PC-3 (cell line): ENCODE measurements at regions not wholly inside any gene's neighbourhood (a gene's known extent, or its start where the extent isn't known, plus 50 kb on each side); places are given as distances from the start of the nearest gene placed in this dataset.

ENCODE experiments used
- ATAC-seq: fragments of 200-7000 bp; cut with Tn5 transposase; 2 replicates; pipeline ENCODE4 v1.9.1; 2020; ENCODE audit warnings: mild to moderate bottlenecking, moderate library complexity
- BruUV-seq: library from RNA; stranded (reverse); fragments of 400-500 nt; replicated peaks from 2 replicates; lab custom pipeline; 2021; lab: Mats Ljungman, UMichigan
- CTCF ChIA-PET: fragments of 300-600 bp; sonication (Branson Sonifier 250); formaldehyde crosslinking; loops from one replicate; lab custom pipeline; 2022; ENCODE audit warnings: antibody characterized with exemption; lab: Charles Lee
- POLR2A ChIA-PET: fragments of 300-600 bp; sonication (Branson Sonifier 250); formaldehyde crosslinking; loops from one replicate; lab custom pipeline; 2022; ENCODE audit warnings: antibody characterized with exemption; ENCODE audit not compliant: unreplicated experiment; lab: Charles Lee
- DNase-seq: peaks from one replicate; pipeline ENCODE4 v3.0.0-alpha.2; 2015
- H2AFZ ChIP-seq: fragments of 300-600 bp; sonication (generic); 2 replicates; pipeline ENCODE4 v1.6.0; 2016; ENCODE audit warnings: antibody characterized with exemption, low read length
- H3F3A ChIP-seq: fragments of 300-600 bp; sonication (generic); one replicate; pipeline ENCODE4 v1.6.0; 2017; ENCODE audit warnings: antibody characterized with exemption, low read length, control low read depth, mild to moderate bottlenecking; ENCODE audit not compliant: unreplicated experiment
- H3K27ac ChIP-seq: fragments of 300-600 bp; sonication (generic); 2 replicates; pipeline ENCODE4 v1.5.1; 2016; ENCODE audit warnings: mild to moderate bottlenecking, low read length
- H3K27me3 ChIP-seq: fragments of 300-600 bp; sonication (generic); 2 replicates; pipeline ENCODE4 v1.6.1; 2016; ENCODE audit warnings: low read length, mixed read lengths
- H3K36me3 ChIP-seq: fragments of 300-600 bp; sonication (generic); 2 replicates; pipeline ENCODE4 v1.6.1; 2016; ENCODE audit warnings: low read depth, mixed run types, low read length, mixed read lengths
- H3K4me1 ChIP-seq: fragments of 300-600 bp; sonication (generic); 2 replicates; pipeline ENCODE4 v1.5.1; 2016; ENCODE audit warnings: low read length; ENCODE audit not compliant: insufficient read depth
- H3K4me2 ChIP-seq: fragments of 300-600 bp; sonication (generic); 2 replicates; pipeline ENCODE4 v1.6.0; 2016; ENCODE audit warnings: low read length
- H3K4me3 ChIP-seq: fragments of 300-600 bp; sonication (generic); 2 replicates; pipeline ENCODE4 v1.5.1; 2016; ENCODE audit warnings: mild to moderate bottlenecking, low read length, mixed read lengths
- H3K79me2 ChIP-seq: fragments of 300-600 bp; sonication (generic); 2 replicates; pipeline ENCODE4 v1.6.1; 2017; ENCODE audit warnings: low read length, mixed read lengths
- H3K9ac ChIP-seq: fragments of 300-600 bp; sonication (generic); 2 replicates; pipeline ENCODE4 v1.6.0; 2016; ENCODE audit warnings: mild to moderate bottlenecking, low read length
- H3K9me2 ChIP-seq: fragments of 300-600 bp; sonication (generic); replicated peaks from 2 replicates; pipeline ENCODE4 v1.6.1; 2016; ENCODE audit warnings: mixed run types, low read length, mixed read lengths
- H3K9me3 ChIP-seq: fragments of 300-600 bp; sonication (generic); 2 replicates; pipeline ENCODE4 v1.6.1; 2016; ENCODE audit warnings: low read length, mixed read lengths
- H4K20me1 ChIP-seq: fragments of 300-600 bp; sonication (generic); 2 replicates; pipeline ENCODE4 v1.6.1; 2016; ENCODE audit warnings: low read length, mixed read lengths
- CTCF ChIP-seq: fragments of 300-600 bp; sonication (generic); conservative IDR thresholded peaks from 2 replicates; pipeline ENCODE4 v1.5.1; 2017; ENCODE audit warnings: antibody characterized with exemption, low read depth, mild to moderate bottlenecking, low read length
- EZH2 ChIP-seq: fragments of 300-600 bp; sonication (generic); IDR thresholded peaks from one replicate; pipeline ENCODE4 v1.6.1; 2017; ENCODE audit warnings: antibody characterized with exemption, mild to moderate bottlenecking, low read length; ENCODE audit not compliant: unreplicated experiment
- EZH2phosphoT487 ChIP-seq: fragments of 300-600 bp; sonication (generic); IDR thresholded peaks from 2 replicates; pipeline ENCODE4 v1.6.1; 2018; ENCODE audit warnings: mild to moderate bottlenecking, antibody characterized with exemption, low read length, borderline replicate concordance
- intact Hi-C: fragments of 100-400 bp; cut with micrococcal nuclease; formaldehyde crosslinking; loops from 2 replicates; pipeline ENCODE4 v1.9.0; 2023

- Histone ChIP-seq H3K9ac (no peak overlapping the region), H3K9me2 (no peaks in the 10 kb centered on the region), H3K4me2 (no peak overlapping the region), H2AFZ (no peak overlapping the region), H3K27me3 (no peaks in the 10 kb centered on the region), H3K9me3 (no peaks in the 10 kb centered on the region), H3K4me1 (no peaks in the 10 kb centered on the region), H3F3A (no peaks in the 10 kb centered on the region), H3K79me2 (no peaks in the 10 kb centered on the region), H3K27ac (no peak overlapping the region), H4K20me1 (no peaks in the 10 kb centered on the region), H3K4me3 (no peak overlapping the region), H3K36me3 (no peaks in the 10 kb centered on the region)
- no TSS peak for BruUV-seq
- ChIA-PET CTCF (no interaction called here), POLR2A (no interaction called here)
- intact Hi-C loops: no loop called here
- no peak for DNase-seq
- ATAC-seq: no peak
- TF ChIP-seq CTCF (no peak), EZH2phosphoT487 (no peak), EZH2 (no peak)
Measured at GRCh38 chr4:120218981-120219380, 152.3 kb upstream of the MAD2L1 start.

DNA sequence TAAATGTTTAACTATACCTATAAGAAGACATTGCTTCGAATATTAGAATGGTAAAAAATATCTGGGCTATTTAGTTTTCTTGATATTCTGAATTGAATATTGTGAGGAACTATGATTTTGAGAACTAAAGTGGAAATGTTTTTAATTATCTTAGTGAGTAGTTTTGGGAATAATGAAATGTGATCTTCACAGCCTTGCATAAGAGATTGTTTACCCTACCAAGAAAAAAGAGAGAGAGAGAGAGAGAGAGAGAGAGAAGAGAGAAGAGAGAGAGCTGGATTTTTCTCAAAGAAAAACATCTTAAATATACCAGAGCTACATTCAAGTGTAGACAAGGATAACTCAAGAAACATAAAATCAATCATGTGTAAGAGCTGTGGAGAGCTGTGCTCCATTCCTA lies 148.7 kb upstream of the MAD2L1 start:
- TF ChIP-seq CTCF: no peak
- no peak for TF ChIP-seq EZH2phosphoT487
- TF ChIP-seq EZH2: no peak
- POLR2A ChIA-PET: no interaction called here
- H3K27me3 ChIP-seq: no peaks in the 10 kb centered on the region

DNA sequence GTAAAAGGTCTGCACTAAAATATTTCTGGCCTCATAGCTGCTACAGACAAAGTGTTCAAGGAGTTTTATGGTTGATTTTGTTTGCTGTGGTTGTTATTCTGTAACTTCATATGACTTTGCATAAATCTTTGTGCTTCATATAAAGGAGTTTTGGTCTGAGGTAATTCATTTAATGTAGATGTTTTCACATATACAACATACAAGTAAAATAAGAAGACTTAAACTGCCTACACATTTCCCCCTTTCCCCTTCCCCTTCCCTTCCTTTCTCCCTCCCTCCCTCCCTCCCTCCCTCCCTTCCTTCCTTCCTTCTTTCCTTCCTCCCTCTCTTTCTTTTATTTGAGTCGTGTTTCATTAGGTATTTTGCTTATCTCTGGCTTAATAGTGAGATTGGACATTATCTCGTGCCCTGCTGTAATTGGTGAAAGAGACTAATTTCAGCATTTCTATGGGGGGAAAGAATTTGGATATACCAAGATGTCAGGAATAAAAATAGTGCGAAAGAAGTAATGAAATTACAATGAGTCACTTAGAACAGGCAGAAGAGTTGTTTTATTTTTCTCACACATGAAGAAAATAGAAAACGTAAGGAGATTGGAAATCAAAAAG lies 144.9 kb upstream of the MAD2L1 start:
- H3K9ac ChIP-seq: no peak overlapping the region
- no peak overlapping the region for H3K27ac ChIP-seq
- H3K79me2 ChIP-seq: no peaks in the 10 kb centered on the region
- no peak overlapping the region for H3K4me2 ChIP-seq
- no peaks in the 10 kb centered on the region for H3K9me3 ChIP-seq
- BruUV-seq: no TSS peak
- intact Hi-C loops: no loop called here
- no peaks in the 10 kb centered on the region for H3K9me2 ChIP-seq
- H3K4me1 ChIP-seq: no peaks in the 10 kb centered on the region
- ChIA-PET CTCF (no interaction called here), POLR2A (no interaction called here)
- no peaks in the 10 kb centered on the region for H3F3A ChIP-seq
- TF ChIP-seq EZH2 (no peak), CTCF (no peak), EZH2phosphoT487 (no peak)
- no peaks in the 10 kb centered on the region for H3K36me3 ChIP-seq
- DNase-seq: no peak
- H3K27me3 ChIP-seq: no peaks in the 10 kb centered on the region
- H2AFZ ChIP-seq: no peak overlapping the region
- H3K4me3 ChIP-seq: no peak overlapping the region
- no peak for ATAC-seq
- no peaks in the 10 kb centered on the region for H4K20me1 ChIP-seq

More for the DNA sequence above, 148.7 kb upstream of the MAD2L1 start:
- no peaks in the 10 kb centered on the region for H3K4me1 ChIP-seq
- H4K20me1 ChIP-seq: no peaks in the 10 kb centered on the region
- H3K4me2 ChIP-seq: no peak overlapping the region
- no peaks in the 10 kb centered on the region for H3K79me2 ChIP-seq
- H3K9me2 ChIP-seq: no peaks in the 10 kb centered on the region
- no peak overlapping the region for H3K9ac ChIP-seq
- no peak overlapping the region for H2AFZ ChIP-seq
- H3K27ac ChIP-seq: no peak overlapping the region
- H3F3A ChIP-seq: no peaks in the 10 kb centered on the region
- DNase-seq: no peak
- intact Hi-C loops: no loop called here
- no peaks in the 10 kb centered on the region for H3K36me3 ChIP-seq
- CTCF ChIA-PET: no interaction called here
- ATAC-seq: no peak
- BruUV-seq: no TSS peak
- H3K9me3 ChIP-seq: no peaks in the 10 kb centered on the region
- no peak overlapping the region for H3K4me3 ChIP-seq
